Activated CD8-positive, alpha-beta T cell treated with anti-CD3 and anti-CD28 coated beads for 36 hours (primary cell): ENCODE measurements at regions not wholly inside any gene's neighbourhood (a gene's known extent, or its start where the extent isn't known, plus 50 kb on each side); places are given as distances from the start of the nearest gene placed in this dataset.

ENCODE experiments used
- ATAC-seq: fragments of 200-7000 bp; cut with Tn5 transposase; one replicate; pipeline ENCODE4 v1.10.0; 2021; ENCODE audit warnings: mild to moderate bottlenecking, moderate library complexity
- CTCF ChIA-PET: fragments of 350-600 bp; sonication (Branson Sonifier 250); formaldehyde crosslinking; loops from one replicate; lab custom pipeline; 2021; ENCODE audit warnings: antibody characterized with exemption; lab: Charles Lee
- POLR2A ChIA-PET: fragments of 350-600 bp; sonication (Branson Sonifier 250); formaldehyde crosslinking; loops from one replicate; lab custom pipeline; 2021; ENCODE audit warnings: antibody characterized with exemption; lab: Charles Lee
- DNase-seq: peaks from one replicate; pipeline ENCODE4 v3.0.0-alpha.2; 2020
- H3K27ac Mint-ChIP-seq: one replicate; pipeline ENCODE4 v1.8.0; 2021; ENCODE audit warnings: mild to moderate bottlenecking, mixed read lengths
- H3K27me3 Mint-ChIP-seq: one replicate; pipeline ENCODE4 v1.8.0; 2021; ENCODE audit warnings: mixed read lengths
- H3K36me3 Mint-ChIP-seq: one replicate; pipeline ENCODE4 v1.8.0; 2021; ENCODE audit warnings: low read depth, mixed read lengths
- H3K4me1 Mint-ChIP-seq: one replicate; pipeline ENCODE4 v1.8.0; 2021; ENCODE audit warnings: low read depth, mixed read lengths
- H3K4me3 Mint-ChIP-seq: one replicate; pipeline ENCODE4 v1.8.0; 2021; ENCODE audit warnings: mild to moderate bottlenecking, moderate library complexity, mixed read lengths
- H3K9me3 Mint-ChIP-seq: one replicate; pipeline ENCODE4 v1.8.0; 2021; ENCODE audit warnings: mixed read lengths
- intact Hi-C: fragments of 100-400 bp; cut with micrococcal nuclease; formaldehyde crosslinking; loops from one replicate; pipeline ENCODE4 v1.10.0; 2022
- TF ChIP-seq, protein P1 (sequence below): fragments of 200-600 bp; IDR thresholded peaks from one replicate; pipeline ENCODE4 v1.8.0; 2022; ENCODE audit warnings: antibody characterized with exemption, mild to moderate bottlenecking

DNA sequence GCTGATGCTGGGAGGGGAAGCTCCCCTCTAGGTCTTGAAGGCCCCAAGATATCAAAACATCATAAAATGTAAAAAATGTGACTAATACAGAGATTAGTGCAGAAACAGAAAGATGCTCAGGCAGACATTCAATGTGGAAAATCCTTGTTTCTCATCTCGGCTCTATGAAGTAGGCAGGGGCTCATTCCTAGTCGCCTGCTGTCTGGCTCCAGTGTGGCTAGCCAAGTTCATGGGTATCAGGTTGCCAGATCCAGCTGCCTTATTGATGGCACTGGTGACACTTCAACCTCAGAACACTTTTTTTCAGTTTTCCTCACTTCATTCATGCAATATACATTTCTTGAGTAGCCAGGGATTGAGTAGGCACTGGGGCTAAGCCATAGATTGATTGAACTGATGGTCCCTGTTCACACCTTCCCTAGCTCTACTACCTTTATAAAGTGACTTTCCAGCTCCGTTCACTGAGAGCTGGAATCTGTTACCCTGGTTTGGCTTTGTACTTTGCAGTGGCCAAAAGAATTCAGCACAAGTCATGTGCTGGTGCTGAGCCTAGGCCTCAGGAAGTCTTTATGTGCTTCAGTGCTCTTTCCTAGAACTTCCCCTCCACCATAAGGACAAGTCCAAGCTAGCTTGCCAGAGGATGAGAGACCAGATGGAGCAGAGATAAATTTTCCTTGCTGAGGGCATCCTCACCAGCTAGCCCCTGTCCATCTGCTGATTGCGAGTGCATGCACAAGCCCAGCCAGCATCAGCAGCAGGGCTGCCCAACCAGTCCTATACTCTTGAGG, 373.6 kb upstream of the ST6GAL2 start:
- TF ChIP-seq, protein P1, sequence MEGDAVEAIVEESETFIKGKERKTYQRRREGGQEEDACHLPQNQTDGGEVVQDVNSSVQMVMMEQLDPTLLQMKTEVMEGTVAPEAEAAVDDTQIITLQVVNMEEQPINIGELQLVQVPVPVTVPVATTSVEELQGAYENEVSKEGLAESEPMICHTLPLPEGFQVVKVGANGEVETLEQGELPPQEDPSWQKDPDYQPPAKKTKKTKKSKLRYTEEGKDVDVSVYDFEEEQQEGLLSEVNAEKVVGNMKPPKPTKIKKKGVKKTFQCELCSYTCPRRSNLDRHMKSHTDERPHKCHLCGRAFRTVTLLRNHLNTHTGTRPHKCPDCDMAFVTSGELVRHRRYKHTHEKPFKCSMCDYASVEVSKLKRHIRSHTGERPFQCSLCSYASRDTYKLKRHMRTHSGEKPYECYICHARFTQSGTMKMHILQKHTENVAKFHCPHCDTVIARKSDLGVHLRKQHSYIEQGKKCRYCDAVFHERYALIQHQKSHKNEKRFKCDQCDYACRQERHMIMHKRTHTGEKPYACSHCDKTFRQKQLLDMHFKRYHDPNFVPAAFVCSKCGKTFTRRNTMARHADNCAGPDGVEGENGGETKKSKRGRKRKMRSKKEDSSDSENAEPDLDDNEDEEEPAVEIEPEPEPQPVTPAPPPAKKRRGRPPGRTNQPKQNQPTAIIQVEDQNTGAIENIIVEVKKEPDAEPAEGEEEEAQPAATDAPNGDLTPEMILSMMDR: no peak
- no peaks in the 10 kb centered on the region for H3K4me1 Mint-ChIP-seq
- no peaks in the 10 kb centered on the region for H3K27me3 Mint-ChIP-seq
- no peaks in the 10 kb centered on the region for H3K36me3 Mint-ChIP-seq
- H3K9me3 Mint-ChIP-seq: no peaks in the 10 kb centered on the region
- ATAC-seq: no peak
- no peak for DNase-seq
- ChIA-PET POLR2A (no interaction called here), CTCF (no interaction called here)
- intact Hi-C loops: no loop called here
- no peak overlapping the region for H3K27ac Mint-ChIP-seq
- no peak overlapping the region for H3K4me3 Mint-ChIP-seq

DNA sequence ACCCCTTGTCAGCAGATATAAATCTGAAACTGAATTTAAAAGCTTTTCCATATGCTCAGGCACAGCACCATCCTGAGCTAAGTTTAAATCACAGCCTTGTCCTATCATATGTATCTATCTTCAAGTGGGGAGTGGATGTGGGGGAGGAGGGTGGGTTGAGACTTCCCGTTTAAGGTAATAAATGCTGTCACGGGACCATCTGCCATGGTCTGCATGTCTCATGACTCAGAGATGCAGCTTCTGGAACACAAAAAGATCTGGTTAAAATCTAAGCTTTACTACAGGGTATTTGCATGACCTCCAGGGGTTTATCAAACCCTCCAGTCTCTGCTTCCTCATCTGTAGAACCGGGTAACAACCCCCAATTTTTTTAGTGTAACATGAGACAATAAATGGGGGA, 377.7 kb upstream of the ST6GAL2 start:
- CTCF ChIA-PET: no interaction called here
- H3K36me3 Mint-ChIP-seq: no peaks in the 10 kb centered on the region
- H3K4me1 Mint-ChIP-seq: no peaks in the 10 kb centered on the region
- no peaks in the 10 kb centered on the region for H3K27me3 Mint-ChIP-seq
- no peak overlapping the region for H3K4me3 Mint-ChIP-seq
- DNase-seq (no peak), ATAC-seq (no peak)
- intact Hi-C loops: no loop called here
- no peaks in the 10 kb centered on the region for H3K9me3 Mint-ChIP-seq
- H3K27ac Mint-ChIP-seq: no peak overlapping the region
- POLR2A ChIA-PET: no interaction called here
- TF ChIP-seq, protein P1: no peak

DNA sequence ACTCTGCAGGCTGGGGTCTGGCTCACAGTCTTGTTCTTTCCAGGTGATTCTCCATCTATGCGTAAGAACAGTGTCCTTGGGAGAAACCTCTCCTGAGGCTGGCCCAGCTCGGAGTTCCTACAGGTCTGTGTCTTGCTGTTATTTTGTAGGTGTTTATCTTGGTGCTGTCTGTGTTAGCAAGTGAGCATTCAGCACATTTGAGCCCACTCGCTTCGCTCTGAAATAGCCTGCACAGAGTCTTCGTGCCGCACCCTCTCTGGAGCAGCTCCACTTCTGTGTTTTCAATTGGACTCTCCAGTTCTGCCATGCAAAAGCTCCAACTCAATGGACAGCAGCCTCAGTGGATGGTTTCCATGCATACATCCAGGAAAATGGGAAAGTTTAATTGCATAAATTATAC, 378.2 kb upstream of the ST6GAL2 start:
- CTCF ChIA-PET: no interaction called here
- TF ChIP-seq, protein P1: no peak
- intact Hi-C loops: no loop called here
- no peaks in the 10 kb centered on the region for H3K27me3 Mint-ChIP-seq
- H3K36me3 Mint-ChIP-seq: no peaks in the 10 kb centered on the region
- POLR2A ChIA-PET: no interaction called here
- no peak for DNase-seq
- no peak for ATAC-seq
- H3K9me3 Mint-ChIP-seq: no peaks in the 10 kb centered on the region
- no peak overlapping the region for H3K4me3 Mint-ChIP-seq
- no peak overlapping the region for H3K27ac Mint-ChIP-seq
- no peaks in the 10 kb centered on the region for H3K4me1 Mint-ChIP-seq

- Mint-ChIP-seq H3K27ac (no peak overlapping the region), H3K9me3 (peaks cover 3% of the 10 kb centered on the region), H3K36me3 (no peaks in the 10 kb centered on the region), H3K4me3 (no peak overlapping the region), H3K27me3 (no peaks in the 10 kb centered on the region), H3K4me1 (no peaks in the 10 kb centered on the region)
- DNase-seq (no peak), ATAC-seq (no peak)
- intact Hi-C loops: no loop called here
- ChIA-PET CTCF (no interaction called here), POLR2A (no interaction called here)
- TF ChIP-seq, protein P1: no peak
Measured at GRCh38 chr2:107266555-107266954, 380.6 kb upstream of the ST6GAL2 start.

DNA sequence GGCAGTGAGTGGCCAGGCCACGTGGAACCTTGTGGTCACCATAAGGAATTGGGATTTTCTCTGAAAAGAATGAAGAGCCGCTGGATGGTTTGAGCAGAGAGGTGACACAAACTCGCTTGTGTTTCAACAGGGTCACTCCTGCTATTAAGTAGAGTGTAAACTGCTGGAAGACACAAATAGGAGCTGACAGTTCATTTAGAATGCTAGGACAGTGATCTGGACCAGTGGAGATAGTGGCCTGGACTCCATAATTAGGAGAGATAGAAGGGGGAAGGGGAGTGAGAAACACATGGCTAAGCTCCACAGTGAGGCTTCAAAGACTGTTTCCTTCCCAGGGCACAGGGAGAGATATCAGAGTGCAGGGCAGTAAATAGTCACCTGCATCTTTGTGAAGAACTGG, 381.1 kb upstream of the ST6GAL2 start:
- Mint-ChIP-seq H3K4me3 (no peak overlapping the region), H3K4me1 (no peaks in the 10 kb centered on the region), H3K9me3 (peaks cover 4% of the 10 kb centered on the region), H3K27me3 (no peaks in the 10 kb centered on the region), H3K36me3 (no peaks in the 10 kb centered on the region), H3K27ac (no peak overlapping the region)
- ChIA-PET CTCF (no interaction called here), POLR2A (no interaction called here)
- no peak for DNase-seq
- TF ChIP-seq, protein P1: no peak
- intact Hi-C loops: no loop called here
- ATAC-seq: no peak
